Esophagus mucosa (tissue), 1 donor: ENCODE measurements at regions not wholly inside any gene's neighbourhood (a gene's known extent, or its start where the extent isn't known, plus 50 kb on each side); places are given as distances from the start of the nearest gene placed in this dataset.
"Not testable (repeated sequence)": the region's sequence is repeated elsewhere in the genome, so short reads cannot be mapped to it uniquely, and the experiment has no call there.

Experiments used
- ATAC-seq: fragments of 200-7000 bp; cut with Tn5 transposase; one replicate; pipeline ENCODE4 v1.9.1; 2020
- donor health status: DM: yes; HTN: yes; CAD: no.

DNA sequence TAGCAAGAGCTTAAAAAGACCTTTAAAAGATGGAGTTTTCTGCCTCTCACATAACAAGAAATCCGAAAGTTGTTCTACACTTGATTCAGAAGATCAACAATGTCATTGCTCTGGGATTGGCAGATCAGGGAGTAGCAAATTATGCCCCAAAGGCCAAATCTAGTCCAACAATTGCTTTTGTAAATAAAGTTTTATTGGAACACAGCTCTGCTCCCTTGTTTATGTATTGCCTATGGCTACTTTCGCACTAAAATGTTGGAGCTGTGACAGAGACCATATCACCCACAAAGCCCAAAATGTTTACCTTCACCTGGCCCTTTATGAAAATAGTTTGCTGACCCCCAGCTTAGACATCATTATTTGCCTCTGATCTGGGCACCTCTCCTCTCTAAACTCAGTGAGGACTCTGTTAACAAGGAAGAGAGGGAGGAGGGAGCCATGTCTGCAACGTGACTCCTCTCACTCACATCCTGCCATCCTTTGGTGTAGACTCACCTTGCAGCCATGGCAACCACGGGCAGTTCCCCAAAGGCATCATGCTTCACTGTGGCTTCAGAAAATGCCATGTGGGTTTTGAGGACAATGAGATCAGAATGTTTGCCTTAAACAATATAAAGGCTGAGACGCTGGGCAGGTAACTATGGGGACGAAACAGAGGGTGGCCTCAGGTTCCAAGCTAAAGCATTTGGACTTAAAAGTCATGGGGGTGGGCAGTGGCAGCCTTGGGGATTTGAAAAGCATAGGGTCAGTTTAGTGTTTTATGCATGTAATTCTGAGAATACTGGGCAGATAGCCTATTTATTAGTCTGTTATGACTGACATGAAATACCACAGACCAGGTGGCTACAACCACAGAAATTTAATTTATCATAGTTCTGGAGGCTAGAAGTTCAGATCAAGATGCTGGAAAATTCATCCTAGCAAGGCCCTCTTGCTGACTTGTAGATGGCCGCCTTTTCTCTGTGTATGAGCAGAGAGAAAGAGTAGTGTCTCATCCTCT, 149.7 kb upstream of the TNFAIP3 start:
- no peak for ATAC-seq

DNA sequence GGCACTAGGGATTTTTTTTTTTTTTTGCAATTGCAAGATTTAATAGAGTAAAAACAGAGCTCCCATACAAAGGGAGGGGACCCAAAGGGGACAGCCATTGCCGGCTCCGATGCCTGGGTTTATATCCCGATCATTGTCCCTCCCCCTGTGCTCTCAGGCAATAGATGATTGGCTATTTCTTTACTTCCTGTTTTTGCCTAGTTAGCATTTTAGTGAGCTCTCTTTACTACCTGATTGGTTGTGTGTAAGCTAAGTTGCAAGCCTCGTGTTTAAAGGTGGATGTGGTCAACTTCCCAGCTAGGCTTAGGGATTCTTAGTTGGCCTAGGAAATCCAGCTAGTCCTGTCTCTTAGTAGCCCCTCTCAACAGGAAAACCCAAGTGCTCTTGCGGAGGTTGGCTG, 148.2 kb upstream of the TNFAIP3 start:
- ATAC-seq: not testable (repeated sequence)

DNA sequence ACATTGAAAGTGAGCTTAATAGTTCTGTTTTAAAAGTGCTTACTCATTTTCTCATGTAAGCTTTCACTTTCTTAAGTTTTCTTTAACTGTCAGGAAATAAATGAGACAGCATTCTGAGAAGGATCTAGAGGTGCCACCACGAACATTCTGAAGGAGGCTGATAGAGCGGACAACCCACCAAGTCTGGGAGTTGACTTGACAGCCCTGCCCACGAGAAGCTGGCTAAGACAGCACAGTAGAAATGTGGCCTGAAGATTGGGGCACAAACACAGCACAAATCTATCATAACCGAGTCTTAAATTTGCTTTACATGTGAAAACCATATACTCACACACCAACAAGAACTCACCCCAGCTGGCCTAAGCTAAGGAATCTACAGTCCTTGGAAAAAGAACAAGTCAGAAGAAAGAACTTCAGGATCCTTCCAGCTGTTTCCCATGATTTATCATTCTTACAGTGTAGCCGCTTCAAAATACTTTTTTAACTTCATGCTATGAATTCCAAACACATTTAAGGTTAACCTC, 144.2 kb upstream of the TNFAIP3 start:
- no peak for ATAC-seq

DNA sequence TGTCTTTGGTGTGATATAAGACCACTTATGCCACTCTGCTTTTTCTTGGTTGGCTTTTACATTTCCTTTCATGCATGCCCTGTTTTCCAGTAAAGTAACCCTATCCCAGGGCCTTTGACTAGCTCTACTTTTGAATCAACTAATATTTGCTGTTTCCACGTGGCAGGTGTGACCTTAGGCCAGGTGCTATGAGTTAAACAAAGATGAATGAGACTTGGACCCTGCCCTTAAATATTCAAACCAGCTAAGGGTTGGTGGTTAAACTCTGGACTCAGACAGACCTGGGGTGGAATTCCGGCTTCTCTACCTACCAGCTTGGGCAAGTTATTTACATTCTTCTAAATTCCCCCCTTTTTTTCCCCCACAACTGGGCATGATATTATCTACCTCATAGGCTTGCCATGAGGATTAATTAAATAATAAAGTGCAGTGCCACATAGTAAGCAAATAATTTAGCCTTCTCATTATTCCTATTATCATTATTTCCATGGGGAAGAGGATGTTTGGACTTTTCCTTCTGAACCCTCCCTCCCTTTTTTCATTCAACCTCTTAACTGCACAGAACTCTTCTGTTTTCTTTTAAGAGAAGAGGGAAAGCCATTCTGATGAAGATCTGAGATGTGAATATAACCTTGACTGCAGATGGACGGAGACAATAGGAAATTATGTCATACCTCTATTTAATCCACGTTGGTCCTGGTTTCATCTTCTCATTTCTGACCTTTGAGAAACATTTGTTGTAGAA, 143.6 kb upstream of the TNFAIP3 start:
- ATAC-seq: no peak

DNA sequence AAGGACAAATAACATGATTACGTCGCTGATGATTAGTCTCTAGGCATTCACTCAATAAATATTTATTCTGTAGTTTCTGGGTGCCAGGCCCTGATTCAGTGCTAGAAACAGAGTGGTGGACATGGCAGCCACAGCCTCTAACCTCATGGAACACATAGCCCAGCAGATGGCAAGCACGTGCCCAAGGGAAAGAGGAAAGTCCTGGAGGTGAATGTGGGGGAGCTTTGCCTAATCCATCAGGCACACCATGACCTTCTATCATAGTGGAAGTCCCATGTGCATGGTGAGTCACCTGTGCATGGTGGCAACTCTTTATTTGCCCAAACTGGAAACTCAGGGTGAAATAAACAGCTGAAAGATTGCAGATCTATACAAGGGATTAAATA, 143.0 kb upstream of the TNFAIP3 start:
- no peak for ATAC-seq

DNA sequence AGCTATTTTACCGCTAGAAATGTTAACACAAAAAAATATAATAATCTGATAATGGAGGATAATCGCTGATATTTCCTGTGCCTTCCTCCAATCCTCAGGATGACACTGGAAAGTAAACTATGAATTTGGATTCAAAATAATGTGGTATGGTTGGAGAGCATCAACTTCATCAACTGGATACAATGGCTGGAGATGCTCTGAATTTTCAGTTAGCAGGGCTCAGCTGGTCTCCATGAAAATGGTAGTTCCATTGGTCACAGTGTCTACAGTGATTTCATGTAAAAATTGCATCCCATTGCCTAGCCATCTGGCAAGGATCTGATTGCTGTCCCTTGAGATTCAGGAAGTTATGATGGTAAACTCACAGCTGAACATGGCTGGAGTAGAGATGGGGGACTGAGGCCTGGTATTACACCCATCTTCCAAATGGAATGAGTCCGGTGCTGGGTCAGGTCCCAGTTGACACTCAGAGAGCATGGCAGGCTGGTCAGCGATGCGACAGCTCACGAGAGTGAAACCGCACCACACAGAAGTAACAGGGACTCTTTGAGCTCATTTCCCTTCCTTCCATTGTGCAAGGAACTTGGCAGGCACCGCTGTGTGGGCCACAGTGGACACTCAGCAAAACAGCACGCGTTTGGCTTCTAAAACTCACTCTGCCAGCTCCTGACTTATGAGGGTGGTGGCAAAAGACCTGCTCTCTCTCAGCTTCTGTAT, 142.4 kb upstream of the TNFAIP3 start:
- no peak for ATAC-seq

DNA sequence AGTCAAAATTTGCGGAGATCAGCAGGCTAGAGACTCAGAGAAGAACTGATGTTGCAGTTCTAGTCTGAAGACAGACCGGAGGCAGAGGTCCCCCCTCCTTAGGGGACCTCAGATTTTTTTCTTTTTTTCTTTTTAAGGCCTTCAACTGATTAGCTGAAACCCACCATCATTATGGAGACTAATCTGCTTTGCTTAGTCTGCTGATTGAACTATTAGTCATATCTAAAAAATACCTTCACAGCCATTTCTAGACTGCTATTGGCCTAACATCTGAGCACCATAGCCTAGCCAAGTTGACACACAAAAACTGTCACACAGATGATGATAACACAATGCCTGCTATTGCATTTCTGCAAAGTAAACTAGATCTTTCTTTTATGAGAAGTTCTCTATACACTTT, 141.1 kb upstream of the TNFAIP3 start:
- no peak for ATAC-seq

DNA sequence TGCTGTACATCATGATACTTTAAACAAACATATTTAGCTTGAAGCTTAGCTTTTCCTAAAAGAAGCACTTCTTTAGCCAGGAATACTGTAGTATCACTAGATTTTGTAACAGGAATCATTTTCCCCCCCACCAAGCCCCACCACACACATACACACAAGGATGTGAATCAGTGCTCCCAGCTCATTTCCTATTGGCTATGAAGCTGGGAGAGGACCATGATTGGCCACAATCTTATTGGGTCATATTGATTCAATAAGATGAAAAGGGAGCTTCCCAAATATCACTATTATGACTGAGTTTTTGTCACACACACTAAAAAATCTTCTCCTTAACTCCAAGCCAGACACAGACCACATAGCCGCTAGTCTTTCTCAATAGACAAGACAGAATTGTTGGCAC, 140.5 kb upstream of the TNFAIP3 start:
- ATAC-seq: no peak

DNA sequence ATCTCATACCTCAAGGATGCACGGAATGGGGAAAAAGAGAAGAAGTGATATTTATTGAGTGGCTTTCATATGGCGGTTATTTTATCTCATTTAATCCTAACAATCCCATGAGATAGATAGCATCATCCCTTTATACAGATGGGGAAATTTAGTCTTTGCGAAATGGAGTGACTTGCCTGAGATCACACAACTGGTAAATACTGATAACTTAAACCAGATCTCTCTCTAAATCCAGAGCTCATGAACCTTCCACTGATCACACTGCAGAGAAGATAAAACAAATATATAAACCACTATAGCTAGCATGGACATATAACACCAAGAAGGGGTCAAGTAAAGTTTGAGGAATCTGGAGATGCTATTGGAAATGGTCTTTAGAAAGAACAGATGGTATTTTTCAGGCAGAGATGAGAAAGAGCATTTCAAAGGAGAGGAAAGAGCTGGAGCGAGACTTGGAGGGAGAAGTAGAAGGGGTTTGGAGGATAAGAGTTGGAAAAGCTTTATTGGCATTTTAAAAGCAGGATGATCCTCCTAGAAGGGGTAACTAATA, 139.8 kb upstream of the TNFAIP3 start:
- no peak for ATAC-seq

DNA sequence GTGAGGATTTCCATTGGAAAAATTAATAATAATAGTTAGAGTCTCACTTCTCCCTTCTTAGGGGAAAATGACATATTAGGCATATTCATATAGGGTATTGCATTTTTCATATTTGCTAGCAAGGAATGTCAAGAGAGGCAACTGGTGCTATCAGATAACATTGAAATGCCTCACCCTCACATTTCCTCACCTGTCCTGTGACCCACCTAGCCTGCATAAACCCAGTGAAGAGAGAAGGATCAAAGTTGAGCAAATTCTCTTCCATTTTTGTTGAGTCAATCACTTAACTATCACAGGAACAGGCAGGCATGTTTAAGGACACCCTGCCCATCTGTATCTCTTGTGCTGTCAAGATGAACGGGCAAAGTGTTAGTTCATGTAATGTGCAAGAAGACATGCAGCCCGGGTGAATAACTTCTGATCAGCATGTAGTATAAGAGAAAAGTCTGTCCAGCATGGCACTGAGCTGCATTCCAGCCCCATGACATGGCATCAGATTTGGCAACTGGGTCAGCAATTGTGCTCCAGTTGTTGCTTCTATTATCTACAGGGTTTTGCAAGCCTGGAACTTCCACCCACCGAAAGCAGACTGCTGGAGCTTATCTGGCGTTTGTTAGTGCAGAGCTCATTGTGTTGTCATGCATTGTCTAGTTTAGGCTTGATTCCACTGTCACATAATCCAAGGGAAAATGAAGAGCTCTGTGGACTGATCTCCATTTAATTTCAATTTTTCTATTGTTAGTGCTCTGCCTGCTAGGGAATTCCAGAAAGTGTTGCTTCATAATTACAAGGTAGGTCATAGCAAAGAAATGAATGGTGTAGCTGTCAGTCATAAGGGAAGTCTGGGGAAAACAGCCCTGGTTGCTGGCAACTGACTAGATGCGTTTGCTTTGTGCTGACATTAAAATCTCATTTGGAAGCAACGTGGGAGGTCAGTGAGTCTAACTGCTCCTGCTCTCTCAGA, 138.4 kb upstream of the TNFAIP3 start:
- ATAC-seq: peak; percentile 77

DNA sequence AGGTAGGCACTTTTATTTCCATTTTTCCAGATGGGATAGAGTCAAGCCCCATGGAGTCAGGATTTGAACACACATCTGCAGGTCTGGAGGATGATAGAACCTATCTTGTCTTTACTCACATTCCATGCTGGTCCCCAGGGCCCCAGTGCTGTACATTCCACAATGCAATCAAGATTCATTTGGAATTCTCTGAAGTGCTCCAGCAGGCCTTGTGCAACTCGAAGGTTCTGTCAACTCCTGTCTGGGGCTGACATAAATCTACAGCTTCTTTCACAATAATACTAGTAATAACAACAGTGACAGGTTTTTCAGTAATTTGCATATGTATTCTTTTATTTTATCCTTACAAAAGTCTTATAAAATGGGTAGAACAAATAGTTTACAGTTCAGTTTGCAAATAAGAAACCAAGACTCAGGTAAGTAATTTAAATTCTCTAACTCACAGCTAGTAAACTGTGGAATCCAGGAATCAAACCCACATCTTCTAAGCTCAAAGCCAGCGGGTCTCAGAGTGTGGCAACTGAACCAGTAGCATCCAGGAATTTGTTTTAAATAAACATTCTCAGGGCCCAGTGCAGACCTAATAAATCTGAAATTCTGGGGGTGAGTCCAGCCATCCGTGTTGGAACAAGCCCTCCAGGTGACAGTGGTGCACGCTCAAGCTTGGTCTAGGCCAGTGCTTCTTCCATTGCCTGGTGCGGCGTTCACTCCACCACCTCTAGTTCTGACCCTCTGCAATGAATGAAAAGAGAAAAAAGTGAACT, 137.0 kb upstream of the TNFAIP3 start:
- ATAC-seq: no peak

DNA sequence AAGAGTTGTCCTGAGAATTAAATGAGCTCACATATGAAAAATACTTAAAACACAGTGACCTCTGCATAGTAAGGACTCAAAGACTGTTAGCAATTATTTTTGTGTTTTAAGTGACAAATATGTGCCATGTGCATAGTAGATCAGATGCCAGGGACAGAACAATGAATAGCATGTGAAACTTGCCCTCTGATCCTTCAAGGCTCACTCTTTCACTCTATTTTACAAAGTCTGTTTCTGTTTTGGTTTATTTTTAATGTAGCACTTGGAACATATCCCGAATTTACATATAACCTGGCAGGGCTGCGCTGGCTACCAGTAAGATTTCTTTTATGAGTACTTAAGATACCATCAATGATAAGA, 135.5 kb upstream of the TNFAIP3 start:
- no peak for ATAC-seq

DNA sequence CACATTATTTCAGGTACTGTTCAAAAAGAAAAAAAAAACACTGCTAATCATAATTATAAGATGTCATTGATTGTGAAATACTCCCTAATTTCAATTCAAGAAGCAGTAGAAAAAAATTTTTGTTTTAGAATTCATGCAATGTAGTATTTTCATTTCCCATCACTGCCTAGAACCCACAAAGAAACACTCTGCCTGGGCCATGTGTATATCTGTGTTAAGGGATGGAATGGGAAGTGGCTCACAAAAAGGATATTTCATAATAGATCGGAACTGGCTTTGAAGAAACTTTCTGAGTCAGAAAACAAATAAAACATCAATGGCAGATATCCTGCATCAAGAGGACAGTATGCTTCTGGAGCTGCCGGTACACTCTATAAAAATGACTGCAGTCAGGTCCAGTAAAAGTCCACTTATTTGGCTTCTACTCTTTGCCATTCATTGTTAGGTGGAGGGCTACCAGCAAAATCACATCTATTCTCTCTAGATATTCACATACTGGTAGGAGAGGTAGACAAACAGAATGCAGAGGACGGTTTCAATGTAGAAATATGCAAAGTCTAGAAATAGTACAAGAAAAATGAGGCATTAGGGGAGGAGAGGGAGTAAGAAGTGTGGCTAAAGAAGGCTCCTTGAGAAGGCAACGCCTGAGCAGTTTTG, 135.0 kb upstream of the TNFAIP3 start:
- no peak for ATAC-seq

DNA sequence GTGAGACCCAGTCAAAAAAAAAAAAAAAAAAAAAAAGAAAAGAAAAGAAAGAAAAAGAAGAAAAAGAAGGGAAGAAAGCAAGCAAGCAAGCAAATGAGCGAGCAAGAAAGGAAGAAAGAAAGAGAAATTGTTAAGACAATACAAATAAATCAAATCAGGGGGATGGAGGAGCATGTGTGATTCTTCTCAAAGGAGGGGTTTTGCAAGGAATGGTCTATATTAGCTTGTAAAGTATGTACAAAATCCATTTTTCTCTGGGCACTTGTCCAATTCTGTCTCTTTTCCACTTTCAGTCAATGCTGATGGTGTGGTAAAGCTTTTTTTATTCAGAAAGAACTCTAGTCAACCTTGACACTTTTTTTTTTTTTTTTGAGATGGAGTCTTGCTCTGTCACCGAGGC, 133.7 kb upstream of the TNFAIP3 start:
- ATAC-seq: no peak

DNA sequence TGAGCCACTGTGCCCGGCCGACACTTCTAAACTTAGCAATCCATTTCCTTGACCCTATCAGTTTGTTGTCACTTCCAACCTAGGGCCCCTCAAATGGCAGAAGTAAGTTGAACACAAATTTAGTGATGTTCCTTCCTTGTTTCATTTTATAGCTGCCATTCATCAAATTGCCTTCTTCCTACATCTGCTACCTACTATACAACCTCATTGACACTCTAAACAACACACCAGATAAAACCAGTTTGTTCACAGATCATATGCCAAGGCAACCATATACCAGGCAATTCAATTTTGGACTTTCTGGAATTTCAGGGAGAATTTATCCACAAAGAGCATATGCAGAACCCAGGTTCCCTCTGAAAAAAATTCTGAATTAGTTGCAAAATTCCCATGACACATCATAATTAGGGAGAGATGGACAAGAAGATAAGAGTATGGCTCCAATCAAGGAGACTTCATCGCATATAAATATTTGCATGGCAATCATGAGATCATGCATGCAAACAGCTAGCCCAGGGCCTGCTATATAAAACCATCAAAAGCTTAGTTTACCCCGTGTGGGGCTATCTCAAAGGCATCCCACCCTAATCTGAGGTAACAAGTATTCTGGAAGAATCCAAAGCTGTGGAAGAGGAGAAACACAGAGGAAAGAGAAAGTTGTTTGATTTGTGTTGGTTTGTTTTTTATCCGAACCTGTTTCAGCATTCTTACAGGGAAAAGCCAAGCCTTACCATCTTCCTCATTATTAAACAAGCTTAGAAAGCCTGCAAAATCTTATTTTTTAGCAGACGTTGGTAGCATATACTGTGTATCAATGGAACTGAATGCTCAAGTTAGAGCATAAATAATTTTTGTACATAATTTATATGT, 132.8 kb upstream of the TNFAIP3 start:
- ATAC-seq: no peak

DNA sequence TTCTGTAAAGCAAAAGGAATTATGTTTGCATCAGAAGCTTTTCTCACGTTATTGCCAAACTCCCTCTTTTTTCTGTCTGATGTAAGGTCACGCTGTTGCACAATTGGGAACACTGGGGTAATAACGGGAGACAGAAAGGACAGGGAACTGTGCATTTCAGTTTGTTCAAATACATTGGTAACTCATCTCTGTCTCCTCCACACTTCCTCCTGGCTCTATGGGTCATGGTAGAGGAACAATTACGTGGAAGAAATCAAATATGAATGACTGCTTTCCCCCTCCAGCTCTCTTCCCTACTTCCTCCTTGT, 132.2 kb upstream of the TNFAIP3 start:
- no peak for ATAC-seq

DNA sequence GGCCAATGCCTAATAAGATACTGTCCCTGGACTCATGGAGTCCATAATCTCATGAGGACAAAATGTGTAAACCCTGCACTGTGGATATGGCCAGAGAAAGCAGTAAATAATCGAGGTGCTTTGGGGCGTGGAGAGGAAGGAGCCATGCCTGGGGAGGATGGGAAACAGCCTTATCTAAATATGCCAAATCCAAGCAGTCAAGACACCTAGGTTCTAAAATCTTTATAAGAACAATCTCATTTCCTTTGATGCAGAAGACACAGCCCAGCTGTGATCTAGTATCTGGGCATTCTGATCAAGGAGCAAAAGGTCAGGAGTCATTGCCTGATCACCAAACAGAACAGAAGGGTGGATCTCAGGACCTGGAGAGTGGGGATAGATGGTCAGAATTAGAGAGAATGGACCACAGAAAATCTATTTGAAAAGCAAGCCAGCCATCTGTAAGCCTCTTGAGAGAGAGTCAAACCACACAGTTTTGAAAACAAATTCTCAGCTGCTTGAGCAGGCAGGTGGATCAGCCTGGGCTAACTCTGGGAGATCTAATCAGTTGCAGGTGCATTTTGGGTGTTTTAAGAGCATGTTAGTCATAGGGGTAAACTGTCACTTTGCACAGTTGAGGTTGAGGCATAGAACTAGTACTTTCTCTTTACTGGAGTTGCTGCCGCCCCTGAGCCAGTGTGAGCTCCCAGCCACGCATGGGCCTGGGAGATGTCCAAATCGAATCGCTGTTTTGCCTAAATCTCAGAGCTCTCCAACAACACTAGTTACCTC, 130.8 kb upstream of the TNFAIP3 start:
- no peak for ATAC-seq

DNA sequence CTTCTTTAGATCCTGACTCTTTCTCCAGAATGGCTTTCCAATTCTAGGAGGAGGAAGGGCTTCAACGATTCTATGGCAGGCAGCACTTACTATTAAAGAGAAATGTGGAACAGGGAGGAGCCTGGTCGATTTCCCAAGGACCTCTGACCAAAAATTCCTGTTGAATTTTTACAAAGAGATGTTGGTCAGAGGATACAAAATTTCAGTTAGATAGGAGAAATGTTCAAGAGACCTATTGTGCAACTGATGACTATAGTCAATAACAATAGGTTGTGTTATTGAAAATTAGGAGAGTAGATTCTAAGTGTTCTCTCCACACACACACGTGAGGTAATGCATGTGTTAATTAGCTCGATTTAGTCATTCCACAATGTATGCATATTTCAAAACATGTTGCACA, 130.1 kb upstream of the TNFAIP3 start:
- ATAC-seq: no peak
